GM18498 (cell line): ENCODE measurements at regions not wholly inside any gene's neighbourhood (a gene's known extent, or its start where the extent isn't known, plus 50 kb on each side); places are given as distances from the start of the nearest gene placed in this dataset.

Source experiments
- ATAC-seq: cut with Tn5 transposase; IDR thresholded peaks from one replicate; pipeline ENCODE4 v1.9.1; 2021; ENCODE audit warnings: mild to moderate bottlenecking, moderate library complexity; ENCODE audit not compliant: unreplicated experiment

- no peak for ATAC-seq
These were observed 146.4 kb downstream of the BMP4 start for GRCh38 chr14:53810221-53810620.

GRCh38 chr14:53808042-53808441, 148.6 kb downstream of the BMP4 start:
- no peak for ATAC-seq

GRCh38 chr14:53807542-53807941, 149.1 kb downstream of the BMP4 start:
- no peak for ATAC-seq

DNA sequence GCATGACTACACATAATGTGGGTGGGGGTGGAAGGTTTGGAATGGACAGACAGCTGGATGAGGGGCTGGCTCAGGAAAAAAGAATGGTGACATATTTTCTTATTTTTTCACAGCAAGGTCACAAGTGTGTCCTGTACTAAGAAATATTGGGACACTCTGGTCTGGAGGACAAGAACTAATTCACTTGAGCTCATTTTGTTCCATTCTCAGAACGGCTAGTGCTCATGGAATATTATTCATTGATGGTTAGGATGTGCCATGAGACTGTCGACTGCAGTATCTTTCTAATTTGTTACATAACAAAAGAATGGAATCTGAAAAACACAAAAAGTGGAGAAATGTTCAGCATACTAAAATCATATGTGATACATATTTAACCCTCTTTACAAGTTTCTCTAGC, 149.5 kb downstream of the BMP4 start:
- no peak for ATAC-seq

GRCh38 chr14:53796734-53797133, 159.9 kb downstream of the BMP4 start:
- ATAC-seq, result no peak

GRCh38 chr14:53793790-53794505, 162.7 kb downstream of the BMP4 start:
- no peak for ATAC-seq

DNA sequence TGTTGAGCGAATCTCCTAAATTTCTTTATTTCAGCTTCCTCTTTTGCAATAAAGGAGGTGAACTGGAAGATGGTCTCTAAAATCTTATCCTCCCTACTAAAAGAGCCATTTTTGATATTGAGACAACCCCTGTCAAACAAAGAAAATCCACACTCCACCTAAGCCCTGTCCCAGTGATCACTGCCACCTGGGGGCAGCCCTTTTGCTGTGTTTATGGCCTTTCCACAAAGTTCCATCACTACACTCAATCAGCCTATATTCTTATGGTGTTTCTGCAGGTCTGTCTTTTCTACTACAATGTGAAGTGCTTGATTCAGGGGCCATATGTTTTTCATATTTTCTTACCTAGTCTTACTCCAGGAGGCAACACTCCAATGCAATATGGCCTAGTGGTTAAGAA, 163.7 kb downstream of the BMP4 start:
- ATAC-seq, result no peak

GRCh38 chr14:53790731-53791500, 165.7 kb downstream of the BMP4 start:
- no peak for ATAC-seq

DNA sequence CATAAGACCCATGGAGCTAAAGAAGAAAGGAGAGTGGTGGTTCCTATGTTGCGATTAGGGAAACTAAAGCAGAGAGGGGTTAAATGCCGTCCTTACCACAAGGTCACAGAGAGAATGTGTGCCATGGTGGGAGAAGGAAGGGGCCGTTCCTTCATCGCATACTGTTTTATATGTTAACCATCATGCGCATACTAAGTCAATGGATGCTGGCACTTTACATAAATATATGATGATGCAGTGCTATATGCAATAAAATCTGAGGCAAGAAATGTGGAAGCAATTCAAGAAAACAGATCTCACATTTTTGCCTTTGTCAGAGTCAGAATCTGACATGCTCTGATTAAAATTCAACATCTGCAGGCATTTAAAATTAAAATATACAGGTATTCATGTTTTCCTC, 168.1 kb downstream of the BMP4 start:
- ATAC-seq, result no peak

- ATAC-seq, result no peak
These were observed 170.6 kb downstream of the BMP4 start for GRCh38 chr14:53786045-53786444.

DNA sequence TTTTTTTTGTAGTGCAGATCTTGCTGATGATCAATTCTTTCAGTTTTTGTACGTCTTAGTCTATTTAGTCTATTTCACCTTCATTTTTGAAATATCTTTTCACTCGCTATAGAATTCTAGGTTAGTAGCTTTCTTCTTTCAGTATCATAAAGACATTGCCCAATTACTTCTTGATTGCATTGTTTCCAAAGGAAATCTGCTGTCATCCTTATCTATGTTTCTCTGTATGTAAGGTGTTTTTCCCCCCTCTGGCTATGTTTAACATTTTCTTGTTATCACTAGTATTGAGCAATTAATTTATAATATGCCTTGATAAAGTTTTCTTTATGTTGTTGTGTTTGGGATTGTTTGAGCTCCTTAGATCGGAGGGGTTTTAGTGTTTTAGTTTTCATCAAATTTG, 171.9 kb downstream of the BMP4 start:
- ATAC-seq, result no peak

GRCh38 chr14:53783256-53783655, 173.4 kb downstream of the BMP4 start:
- no peak for ATAC-seq

DNA sequence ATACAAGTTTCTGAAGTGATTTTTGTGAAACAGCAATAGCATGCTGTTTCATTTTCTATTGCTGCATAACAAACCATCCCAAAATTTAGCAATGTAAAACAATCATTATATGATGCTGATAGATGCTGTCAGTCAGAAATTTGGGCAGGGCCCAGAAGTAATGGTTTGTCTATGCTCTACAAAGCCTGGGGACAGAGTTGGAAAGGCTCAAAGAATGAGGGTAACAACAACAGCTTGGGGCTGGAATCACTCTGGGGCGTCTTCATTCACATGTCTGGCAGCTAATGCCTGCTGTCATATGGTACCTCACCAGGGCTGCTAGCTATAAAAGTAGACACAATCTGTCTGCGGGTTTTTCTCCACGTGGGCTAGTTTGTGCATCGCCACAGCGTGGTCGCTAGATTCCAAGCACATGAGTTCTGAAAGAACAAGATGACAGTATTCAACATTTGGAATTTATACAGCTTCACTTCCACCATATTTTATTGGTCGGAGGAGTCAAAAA, 176.5 kb downstream of the BMP4 start:
- ATAC-seq, result no peak

- no peak for ATAC-seq
These were observed 177.3 kb downstream of the BMP4 start for GRCh38 chr14:53779301-53779700.

GRCh38 chr14:53778263-53778662, 178.4 kb downstream of the BMP4 start:
- ATAC-seq, result no peak

GRCh38 chr14:53772936-53773335, 183.7 kb downstream of the BMP4 start:
- no peak for ATAC-seq

DNA sequence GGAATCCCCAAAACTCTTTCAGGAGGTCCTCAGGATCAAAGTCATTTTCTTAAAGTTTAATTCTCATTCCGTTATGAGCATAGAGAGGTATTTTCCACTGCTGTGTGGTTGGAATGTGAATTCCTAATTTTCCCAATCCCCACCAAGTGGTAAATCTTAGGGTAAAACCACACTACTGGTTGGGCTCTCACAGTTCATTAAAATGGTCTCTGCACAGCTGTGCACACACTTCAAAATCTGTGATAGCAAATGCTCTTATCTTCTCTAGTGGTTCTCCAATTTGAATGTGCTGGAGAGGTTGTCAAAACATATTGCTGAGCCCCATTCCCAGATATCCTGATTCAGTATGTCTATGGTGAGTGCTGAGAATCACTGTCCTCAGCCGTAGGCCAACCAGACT, 189.1 kb downstream of the BMP4 start:
- no peak for ATAC-seq

DNA sequence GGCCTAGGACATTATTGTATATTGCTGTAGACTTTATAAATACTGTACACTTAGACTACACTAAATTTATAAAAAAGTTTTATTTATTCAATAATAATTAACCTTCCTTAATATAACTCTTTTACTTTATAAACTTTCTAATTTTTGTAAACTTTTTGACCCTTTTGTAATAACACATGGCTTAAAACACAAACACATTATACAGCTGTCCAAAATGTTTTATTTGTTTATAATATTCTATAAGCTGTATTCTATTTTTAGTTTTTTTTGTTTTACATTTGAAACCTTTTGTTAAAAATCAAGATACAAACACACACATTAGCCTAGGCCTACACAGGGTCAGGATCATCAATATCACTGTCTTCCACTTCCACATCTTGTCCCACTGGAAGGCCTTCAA, 190.0 kb downstream of the BMP4 start:
- ATAC-seq, result no peak

- ATAC-seq, result no peak
These were observed 190.5 kb downstream of the BMP4 start for GRCh38 chr14:53766106-53766505.

GRCh38 chr14:53764846-53765245, 191.8 kb downstream of the BMP4 start:
- ATAC-seq, result no peak

DNA sequence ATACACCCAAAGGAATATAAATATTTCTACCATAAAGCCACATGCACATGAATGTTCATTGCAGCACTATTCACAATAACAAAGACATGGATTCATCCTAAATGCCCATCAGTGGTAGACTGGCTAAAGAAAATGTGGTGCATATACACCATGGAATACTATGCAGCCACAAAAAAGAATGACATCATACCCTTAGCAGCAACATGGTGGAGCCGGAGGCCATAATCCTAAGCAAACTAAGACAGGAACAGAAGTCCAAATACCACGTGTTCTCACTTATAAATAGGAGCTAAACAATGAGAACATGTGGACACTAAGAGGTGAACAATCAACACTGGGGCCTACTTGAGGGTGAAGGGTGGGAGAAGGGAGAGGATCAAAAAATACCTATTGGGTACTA, 198.5 kb downstream of the BMP4 start:
- ATAC-seq, result no peak

DNA sequence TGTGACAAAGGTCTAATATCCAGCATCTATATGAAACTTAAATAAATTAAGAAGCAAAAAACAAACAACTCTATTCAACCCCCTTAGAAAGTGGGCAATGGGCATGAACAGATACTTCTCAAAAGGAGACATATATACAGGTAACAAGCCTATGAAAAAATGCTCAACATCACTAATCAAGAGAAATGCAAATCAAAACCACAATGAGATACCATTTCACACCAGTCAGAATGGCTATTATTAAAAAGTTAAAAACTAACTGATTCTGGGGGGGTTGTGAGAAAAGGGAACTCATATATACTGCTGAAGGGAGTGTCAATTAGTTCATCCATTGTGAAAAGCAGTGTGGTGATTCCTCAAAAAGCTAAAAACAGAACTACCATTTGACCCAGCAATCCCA, 198.9 kb downstream of the BMP4 start:
- ATAC-seq, result no peak
